Uterus (tissue), 2 donors: ENCODE measurements at regions not wholly inside any gene's neighbourhood (a gene's known extent, or its start where the extent isn't known, plus 50 kb on each side); places are given as distances from the start of the nearest gene placed in this dataset.

Experiments
- POLR2A ChIP-seq, 2 donors: fragments of 450-650 bp; IDR thresholded peaks; one replicate each; pipeline ENCODE4 v1.6.1; 2016; ENCODE audit warnings: antibody characterized with exemption in 2 of 2, mild to moderate bottlenecking in 1 of 2, moderate library complexity in 1 of 2
- TF ChIP-seq, protein P1 (sequence below), 4 experiments: fragments of 200-600 bp in 2 of 4; fragments of 450-650 bp in 2 of 4; sonication (generic) in 2 of 4; IDR thresholded peaks; one replicate each; pipeline ENCODE4 v1.5.1; 2016 to 2019; ENCODE audit warnings: antibody characterized with exemption in 4 of 4, mild to moderate bottlenecking in 2 of 4, moderate library complexity in 1 of 4

DNA sequence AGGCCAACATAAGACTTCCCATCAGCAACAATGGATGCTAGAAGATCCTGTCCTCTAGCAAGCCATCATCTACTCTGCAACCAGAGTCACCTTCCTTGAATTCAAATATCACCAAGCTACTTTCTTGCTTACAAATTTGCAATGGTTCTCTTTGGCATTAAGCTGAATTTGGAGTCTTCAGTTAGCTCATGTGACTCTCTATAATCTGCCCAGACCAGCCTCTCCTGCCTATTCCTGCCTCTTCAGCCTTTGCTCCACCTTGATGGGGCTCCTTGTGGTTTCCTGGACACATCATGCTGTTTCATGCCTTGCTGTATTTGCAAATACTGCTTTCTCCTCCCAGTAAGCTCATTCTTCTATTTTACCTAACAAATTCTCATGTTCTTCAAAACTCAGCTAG is 82.3 kb downstream of the RASSF10 start:
- TF ChIP-seq POLR2A (IDR thresholded peaks at IDR 0.05), result no peak
- TF ChIP-seq, protein P1, sequence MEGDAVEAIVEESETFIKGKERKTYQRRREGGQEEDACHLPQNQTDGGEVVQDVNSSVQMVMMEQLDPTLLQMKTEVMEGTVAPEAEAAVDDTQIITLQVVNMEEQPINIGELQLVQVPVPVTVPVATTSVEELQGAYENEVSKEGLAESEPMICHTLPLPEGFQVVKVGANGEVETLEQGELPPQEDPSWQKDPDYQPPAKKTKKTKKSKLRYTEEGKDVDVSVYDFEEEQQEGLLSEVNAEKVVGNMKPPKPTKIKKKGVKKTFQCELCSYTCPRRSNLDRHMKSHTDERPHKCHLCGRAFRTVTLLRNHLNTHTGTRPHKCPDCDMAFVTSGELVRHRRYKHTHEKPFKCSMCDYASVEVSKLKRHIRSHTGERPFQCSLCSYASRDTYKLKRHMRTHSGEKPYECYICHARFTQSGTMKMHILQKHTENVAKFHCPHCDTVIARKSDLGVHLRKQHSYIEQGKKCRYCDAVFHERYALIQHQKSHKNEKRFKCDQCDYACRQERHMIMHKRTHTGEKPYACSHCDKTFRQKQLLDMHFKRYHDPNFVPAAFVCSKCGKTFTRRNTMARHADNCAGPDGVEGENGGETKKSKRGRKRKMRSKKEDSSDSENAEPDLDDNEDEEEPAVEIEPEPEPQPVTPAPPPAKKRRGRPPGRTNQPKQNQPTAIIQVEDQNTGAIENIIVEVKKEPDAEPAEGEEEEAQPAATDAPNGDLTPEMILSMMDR (IDR thresholded peaks at IDR 0.05), result no peak
